ENCODE measurements at regions not wholly inside any gene's neighbourhood (a gene's known extent, or its start where the extent isn't known, plus 50 kb on each side); places are given as distances from the start of the nearest gene placed in this dataset.

DNA sequence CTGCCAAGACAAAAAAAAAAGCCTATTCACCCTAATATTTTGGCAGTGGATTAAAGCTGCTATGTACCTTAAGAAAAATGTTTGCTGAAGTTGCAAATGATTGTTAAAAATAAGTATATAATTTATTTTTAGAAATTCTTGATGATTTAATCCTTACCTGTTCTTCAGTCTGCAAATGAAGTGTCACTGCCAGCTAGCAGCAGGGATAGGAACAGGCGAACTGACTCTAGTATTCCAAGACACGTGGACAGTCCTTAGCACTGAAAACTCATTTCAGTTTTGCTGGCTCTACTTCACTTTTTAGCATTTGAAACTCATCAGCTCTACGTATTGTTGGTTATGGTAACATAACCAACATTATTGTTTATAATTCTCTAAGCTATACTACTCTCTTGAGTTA lies 204.4 kb upstream of the ID4 start:
- TF ChIP-seq POLR2A (IDR thresholded peaks at IDR 0.05) (no peak), CTCF (IDR thresholded peaks at IDR 0.05) (no peak)
